ENCODE measurements at regions not wholly inside any gene's neighbourhood (a gene's known extent, or its start where the extent isn't known, plus 50 kb on each side); places are given as distances from the start of the nearest gene placed in this dataset.

- no peak for TF ChIP-seq ZNF687 (CRISPR knock-in tag; IDR thresholded peaks at IDR 0.05)
- TF ChIP-seq, protein P1, sequence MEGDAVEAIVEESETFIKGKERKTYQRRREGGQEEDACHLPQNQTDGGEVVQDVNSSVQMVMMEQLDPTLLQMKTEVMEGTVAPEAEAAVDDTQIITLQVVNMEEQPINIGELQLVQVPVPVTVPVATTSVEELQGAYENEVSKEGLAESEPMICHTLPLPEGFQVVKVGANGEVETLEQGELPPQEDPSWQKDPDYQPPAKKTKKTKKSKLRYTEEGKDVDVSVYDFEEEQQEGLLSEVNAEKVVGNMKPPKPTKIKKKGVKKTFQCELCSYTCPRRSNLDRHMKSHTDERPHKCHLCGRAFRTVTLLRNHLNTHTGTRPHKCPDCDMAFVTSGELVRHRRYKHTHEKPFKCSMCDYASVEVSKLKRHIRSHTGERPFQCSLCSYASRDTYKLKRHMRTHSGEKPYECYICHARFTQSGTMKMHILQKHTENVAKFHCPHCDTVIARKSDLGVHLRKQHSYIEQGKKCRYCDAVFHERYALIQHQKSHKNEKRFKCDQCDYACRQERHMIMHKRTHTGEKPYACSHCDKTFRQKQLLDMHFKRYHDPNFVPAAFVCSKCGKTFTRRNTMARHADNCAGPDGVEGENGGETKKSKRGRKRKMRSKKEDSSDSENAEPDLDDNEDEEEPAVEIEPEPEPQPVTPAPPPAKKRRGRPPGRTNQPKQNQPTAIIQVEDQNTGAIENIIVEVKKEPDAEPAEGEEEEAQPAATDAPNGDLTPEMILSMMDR (CRISPR knock-in tag; IDR thresholded peaks at IDR 0.05) = no peak
- no peak for TF ChIP-seq FUBP1 (CRISPR knock-in tag; IDR thresholded peaks at IDR 0.05; ENCODE audit: borderline replicate concordance)
- no peak for TF ChIP-seq THAP11 (CRISPR knock-in tag; IDR thresholded peaks at IDR 0.05)
- TF ChIP-seq RAD51 (IDR thresholded peaks at IDR 0.05; ENCODE audit: borderline replicate concordance) = no peak
- no peak for TF ChIP-seq ZNF678 (CRISPR knock-in tag; IDR thresholded peaks at IDR 0.05)
- no peak for TF ChIP-seq ZNF720 (CRISPR knock-in tag; IDR thresholded peaks at IDR 0.05)
- TF ChIP-seq, protein P2, sequence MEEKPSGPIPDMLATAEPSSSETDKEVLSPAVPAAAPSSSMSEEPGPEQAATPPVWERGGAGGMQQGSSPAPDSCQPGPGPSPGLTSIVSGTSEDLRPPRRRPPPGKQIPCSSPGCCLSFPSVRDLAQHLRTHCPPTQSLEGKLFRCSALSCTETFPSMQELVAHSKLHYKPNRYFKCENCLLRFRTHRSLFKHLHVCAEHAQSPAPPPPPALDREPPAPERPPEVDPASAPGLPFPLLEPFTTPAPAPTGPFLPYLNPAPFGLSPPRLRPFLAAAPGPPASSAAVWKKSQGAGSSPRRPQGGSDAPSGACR (CRISPR knock-in tag; IDR thresholded peaks at IDR 0.05) = no peak
- no peak for TF ChIP-seq TRIM24 (CRISPR knock-in tag; IDR thresholded peaks at IDR 0.05)
- TF ChIP-seq RAD21 (CRISPR knock-in tag; IDR thresholded peaks at IDR 0.05) = no peak
Observed at GRCh38 chr6:85966828-85967227, 324.1 kb upstream of the SYNCRIP start.
